ENCODE measurements at regions not wholly inside any gene's neighbourhood (a gene's known extent, or its start where the extent isn't known, plus 50 kb on each side); places are given as distances from the start of the nearest gene placed in this dataset.

GRCh38 chr2:212683346-212684097 lies 144.9 kb upstream of the ERBB4 start:
- no peak for DNase-seq
- no peak for TF ChIP-seq CTCF (IDR thresholded peaks at IDR 0.05)
- no peak for TF ChIP-seq POLR2A (IDR thresholded peaks at IDR 0.05)

DNA sequence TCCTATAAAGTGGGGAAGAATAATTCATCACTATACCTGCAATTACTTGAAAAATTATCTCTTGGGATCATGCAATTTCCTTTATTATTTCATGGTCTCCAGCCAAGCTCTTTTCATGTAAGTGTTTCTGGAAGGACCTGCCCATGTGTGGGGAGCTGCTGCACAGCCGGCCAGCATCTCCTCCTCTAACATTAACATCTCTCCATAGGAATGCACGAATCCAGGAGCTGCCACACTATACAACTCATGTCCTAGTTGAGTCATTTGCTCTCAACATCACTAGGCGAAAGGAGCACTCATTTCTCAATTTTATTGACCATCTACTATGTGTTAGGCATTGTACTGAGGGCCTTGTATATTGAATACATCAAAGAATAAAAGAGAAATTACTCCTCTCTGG lies 144.3 kb upstream of the ERBB4 start:
- no peaks in the 10 kb centered on the region for H3K36me3 ChIP-seq (ENCODE audit: low read depth, missing control alignments)
- intact Hi-C loops (cut with DNase I; ENCODE audit: low total_unique reads), result no loop called here
- no peaks in the 10 kb centered on the region for H3K4me1 ChIP-seq
- H3K9me3 ChIP-seq, result no peaks in the 10 kb centered on the region
- H3K27ac ChIP-seq, result no peak overlapping the region
- 79 to 81% methylated on average over 3 of the region's 3 CpGs for WGBS, 2 donors
- DNase-seq, result no peak
- H3K27me3 ChIP-seq, result no peaks in the 10 kb centered on the region
- H3K4me3 ChIP-seq, result no peak overlapping the region
- no peak for TF ChIP-seq POLR2A (IDR thresholded peaks at IDR 0.05)
- no peak for TF ChIP-seq CTCF (IDR thresholded peaks at IDR 0.05)

More at GRCh38 chr2:212683346-212684097, 144.9 kb upstream of the ERBB4 start:
- intact Hi-C loops (cut with DNase I; ENCODE audit: low total_unique reads), result no loop called here
- Histone ChIP-seq H3K9me3 (no peaks in the 10 kb centered on the region), H3K4me1 (no peaks in the 10 kb centered on the region), H3K36me3 (ENCODE audit: low read depth, missing control alignments) (no peaks in the 10 kb centered on the region), H3K27me3 (no peaks in the 10 kb centered on the region), H3K27ac (no peak overlapping the region), H3K4me3 (no peak overlapping the region)
- WGBS, 2 donors, result 82% methylated on average over 6 of the region's 6 CpGs

DNA sequence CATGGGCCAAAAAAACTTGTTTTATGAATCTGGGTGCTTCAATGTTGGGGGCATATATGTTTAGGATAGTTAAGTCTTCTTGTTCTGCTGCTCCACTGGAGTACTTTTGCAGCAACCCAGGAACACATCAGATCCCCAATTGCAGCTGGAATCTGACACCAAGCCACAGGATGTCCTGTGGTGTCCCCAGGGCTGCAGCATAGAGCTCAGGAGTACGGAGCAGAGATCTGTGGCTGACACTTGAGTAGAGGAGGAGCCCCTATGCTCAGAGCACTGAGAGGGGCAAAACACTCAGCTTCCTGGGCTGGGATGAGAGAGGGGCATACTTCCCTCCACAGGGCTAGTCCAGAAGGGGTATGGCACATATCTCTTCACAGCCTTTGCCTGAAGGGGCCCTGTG lies 138.9 kb upstream of the ERBB4 start:
- Histone ChIP-seq H3K4me3 (no peak overlapping the region), H3K27ac (no peak overlapping the region), H3K4me1 (no peaks in the 10 kb centered on the region), H3K9me3 (no peaks in the 10 kb centered on the region), H3K36me3 (ENCODE audit: low read depth, missing control alignments) (no peaks in the 10 kb centered on the region), H3K27me3 (no peaks in the 10 kb centered on the region)
- TF ChIP-seq POLR2A (IDR thresholded peaks at IDR 0.05) (no peak), CTCF (IDR thresholded peaks at IDR 0.05) (no peak)
- WGBS, 2 donors, result 56 to 79% methylated on average over 1 of the region's 1 CpG
- intact Hi-C loops (cut with DNase I; ENCODE audit: low total_unique reads), result no loop called here
- no peak for DNase-seq

DNA sequence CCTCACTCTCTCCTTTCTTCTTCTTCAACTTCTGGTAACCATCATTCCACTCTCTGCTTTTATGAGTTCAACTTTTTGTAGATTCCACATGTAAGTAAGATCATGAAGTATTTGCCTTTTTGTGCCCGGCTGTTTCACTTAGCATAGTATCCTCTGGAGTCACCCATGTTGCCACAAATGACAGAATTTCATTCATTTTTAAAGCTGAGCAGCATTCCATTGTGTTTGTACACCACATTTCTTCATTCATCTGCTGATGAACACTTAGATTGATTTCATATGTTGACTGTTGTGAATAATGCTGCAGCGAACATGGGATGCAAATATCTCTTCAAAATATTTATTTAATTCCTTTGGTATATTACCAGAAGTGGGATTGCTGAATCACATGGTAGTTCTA lies 133.6 kb upstream of the ERBB4 start:
- no peak overlapping the region for H3K4me3 ChIP-seq
- DNase-seq, result no peak
- H3K27me3 ChIP-seq, result no peaks in the 10 kb centered on the region
- no peaks in the 10 kb centered on the region for H3K4me1 ChIP-seq
- 90 to 97% methylated on average over 2 of the region's 2 CpGs for WGBS, 2 donors
- no peaks in the 10 kb centered on the region for H3K9me3 ChIP-seq
- intact Hi-C loops (cut with DNase I; ENCODE audit: low total_unique reads), result no loop called here
- no peaks in the 10 kb centered on the region for H3K36me3 ChIP-seq (ENCODE audit: low read depth, missing control alignments)
- H3K27ac ChIP-seq, result no peak overlapping the region
- TF ChIP-seq CTCF (IDR thresholded peaks at IDR 0.05) (no peak), POLR2A (IDR thresholded peaks at IDR 0.05) (no peak)

GRCh38 chr2:212669761-212670160 lies 131.2 kb upstream of the ERBB4 start:
- Histone ChIP-seq H3K27me3 (no peaks in the 10 kb centered on the region), H3K36me3 (ENCODE audit: low read depth, missing control alignments) (no peaks in the 10 kb centered on the region), H3K4me3 (no peak overlapping the region), H3K27ac (no peak overlapping the region), H3K9me3 (no peaks in the 10 kb centered on the region), H3K4me1 (no peaks in the 10 kb centered on the region)
- TF ChIP-seq CTCF (IDR thresholded peaks at IDR 0.05), result no peak
- TF ChIP-seq POLR2A (IDR thresholded peaks at IDR 0.05), result no peak
- intact Hi-C loops (cut with DNase I; ENCODE audit: low total_unique reads), result no loop called here
- 79 to 90% methylated on average over 2 of the region's 2 CpGs for WGBS, 2 donors
- no peak for DNase-seq
